HUDEP-2 (cell line): ENCODE measurements at regions not wholly inside any gene's neighbourhood (a gene's known extent, or its start where the extent isn't known, plus 50 kb on each side); places are given as distances from the start of the nearest gene placed in this dataset.
"Not testable (repeated sequence)": the region's sequence is repeated elsewhere in the genome, so short reads cannot be mapped to it uniquely, and the experiment has no call there.

Experiments
- DNase-seq, 76 experiments: peaks; one replicate each; lab custom pipeline; 2025; ENCODE audit not compliant: unreplicated experiment in 76 of 76; lab: John Stamatoyannopoulos, UW

- DNase-seq, result not testable (repeated sequence)
Observed at GRCh38 chr17:22044706-22045246, 352.5 kb downstream of the KCNJ18 start.

GRCh38 chr17:22047521-22047920 lies 355.2 kb downstream of the KCNJ18 start:
- not testable (repeated sequence) for DNase-seq

- not testable (repeated sequence) for DNase-seq
Observed at GRCh38 chr17:22048226-22048625, 355.9 kb downstream of the KCNJ18 start.

GRCh38 chr17:22050766-22051165 lies 358.4 kb downstream of the KCNJ18 start:
- DNase-seq, result not testable (repeated sequence)

DNA sequence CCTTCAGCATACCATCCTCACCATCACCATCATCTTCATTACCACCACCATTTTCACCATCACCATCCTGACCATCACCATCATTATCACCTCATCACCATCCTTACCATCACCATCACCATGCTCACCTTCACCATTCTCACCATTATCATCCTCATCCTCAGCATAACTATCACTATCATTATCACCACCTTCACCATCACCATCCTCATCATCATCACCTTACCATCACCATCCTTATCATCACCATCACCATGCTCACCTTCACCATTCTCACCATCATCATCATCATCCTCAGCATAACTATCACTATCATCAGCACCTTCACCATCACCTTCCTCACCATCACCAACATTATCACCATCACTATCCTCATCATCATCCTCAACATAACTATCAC lies 360.4 kb downstream of the KCNJ18 start:
- DNase-seq, result not testable (repeated sequence)

DNA sequence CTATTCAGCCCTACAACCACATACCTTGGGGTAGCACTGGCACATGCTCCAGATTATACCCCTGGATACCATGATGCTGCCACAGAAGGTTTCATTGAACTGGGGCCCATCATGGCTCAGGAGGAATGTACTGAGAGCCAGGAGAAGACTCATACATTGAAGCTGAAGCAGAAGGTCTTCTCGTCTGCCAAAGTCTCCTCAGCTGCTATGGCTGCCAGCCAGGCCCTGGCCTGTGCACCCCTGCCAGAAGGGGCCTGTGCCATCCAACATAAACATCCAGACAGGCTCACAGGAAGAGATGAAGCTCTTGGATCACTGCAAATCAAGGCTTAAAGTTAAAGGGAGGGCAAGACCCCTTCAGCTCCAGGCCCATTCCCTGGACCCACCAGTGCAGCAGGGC lies 364.2 kb downstream of the KCNJ18 start:
- not testable (repeated sequence) for DNase-seq

DNA sequence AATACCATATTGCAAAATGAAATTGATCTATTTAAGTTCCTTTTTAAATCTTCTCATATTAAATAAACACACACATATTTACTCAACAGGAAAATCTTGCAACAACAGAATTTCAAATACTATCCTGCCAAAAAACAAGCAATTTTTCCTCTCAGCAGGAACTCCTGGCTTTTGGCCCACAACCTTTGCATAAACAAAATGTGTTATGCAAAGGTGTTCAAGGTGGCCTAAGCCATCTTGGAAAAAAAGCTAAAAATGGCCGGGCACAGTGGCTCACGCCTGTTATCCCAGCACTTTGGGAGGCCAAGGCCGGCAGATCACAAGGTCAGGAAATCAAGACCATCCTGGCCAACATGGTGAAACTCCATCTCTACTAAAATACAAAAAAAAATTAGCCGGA lies 383.6 kb downstream of the KCNJ18 start:
- DNase-seq, result not testable (repeated sequence)

GRCh38 chr17:22088589-22088988 lies 396.3 kb downstream of the KCNJ18 start:
- DNase-seq, result not testable (repeated sequence)

DNA sequence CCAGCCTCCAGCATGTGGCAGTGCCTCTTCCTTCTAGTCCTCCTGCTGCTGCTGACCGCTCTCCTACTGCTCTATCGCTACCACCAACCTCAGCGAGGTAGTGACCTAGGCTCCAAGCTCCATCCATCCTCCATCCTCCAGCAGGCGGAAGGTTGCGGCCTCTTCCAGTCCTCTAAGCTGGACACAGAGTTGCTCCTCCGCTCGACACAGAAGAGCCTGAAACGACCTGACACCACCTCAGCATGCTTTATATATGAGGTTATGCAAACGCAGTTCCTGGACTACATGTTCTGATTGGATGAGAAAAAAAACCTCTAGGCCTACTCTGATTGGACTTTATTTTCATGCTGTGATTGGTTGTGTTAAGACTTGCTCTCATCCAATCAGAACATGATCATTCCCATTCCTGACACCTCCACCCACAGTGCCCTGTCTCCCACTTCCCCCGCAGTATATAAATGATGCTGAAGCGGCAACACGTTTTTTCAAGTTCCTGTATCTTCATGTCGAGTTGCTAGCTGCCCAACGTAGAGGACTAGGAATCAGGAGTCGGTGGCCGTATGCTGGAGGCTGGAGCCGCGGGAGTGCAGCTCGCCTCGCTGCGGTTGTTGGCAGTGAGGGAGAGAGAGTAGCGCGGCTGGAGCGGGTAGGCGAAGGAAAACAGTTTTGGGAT lies 398.1 kb downstream of the KCNJ18 start:
- DNase-seq, result no peak

- DNase-seq, result not testable (repeated sequence)
Observed at GRCh38 chr17:22091041-22091679, 398.8 kb downstream of the KCNJ18 start.

DNA sequence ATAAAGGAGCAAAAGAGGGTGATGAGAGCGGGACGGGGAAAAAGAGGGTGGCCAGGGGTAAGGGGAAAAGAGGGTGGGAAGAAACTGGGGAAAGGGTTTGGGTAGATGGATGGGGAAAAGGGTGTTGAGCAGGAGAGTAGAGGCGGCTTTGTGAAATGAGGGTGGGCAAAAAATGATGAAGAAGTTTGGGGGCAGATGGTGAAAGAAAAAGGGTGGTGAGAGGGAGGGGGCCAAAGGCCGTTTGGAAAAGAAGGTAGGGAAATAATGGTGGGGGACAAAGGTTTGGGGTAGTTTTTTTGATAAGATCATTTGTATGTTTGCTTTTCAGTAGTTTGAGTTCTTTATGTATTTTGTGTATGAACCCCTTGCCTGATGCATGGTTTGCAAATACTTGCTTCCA lies 399.5 kb downstream of the KCNJ18 start:
- DNase-seq, result not testable (repeated sequence)

GRCh38 chr17:22095414-22095813 lies 403.1 kb downstream of the KCNJ18 start:
- DNase-seq, result not testable (repeated sequence)

GRCh38 chr17:22099633-22100032 lies 407.3 kb downstream of the KCNJ18 start:
- DNase-seq, result not testable (repeated sequence)

DNA sequence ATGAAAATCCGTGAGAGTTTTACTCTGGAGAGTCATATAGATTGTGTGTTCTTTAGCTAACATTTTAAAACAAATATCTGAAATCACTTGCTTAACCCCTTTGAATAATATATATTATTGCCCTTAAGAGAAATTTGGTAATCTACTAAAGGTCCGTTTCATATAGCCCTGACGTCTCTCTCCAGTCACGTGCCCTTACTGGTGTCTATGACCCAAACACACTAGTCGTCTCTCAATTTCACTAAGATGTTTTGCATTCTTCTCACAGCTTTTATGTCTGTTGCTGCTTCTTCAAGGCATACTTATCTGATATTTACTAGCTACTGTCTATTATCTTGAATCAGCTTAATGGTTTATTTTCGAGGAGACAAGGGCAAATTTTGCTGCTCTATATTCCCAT lies 409.9 kb downstream of the KCNJ18 start:
- no peak for DNase-seq

DNA sequence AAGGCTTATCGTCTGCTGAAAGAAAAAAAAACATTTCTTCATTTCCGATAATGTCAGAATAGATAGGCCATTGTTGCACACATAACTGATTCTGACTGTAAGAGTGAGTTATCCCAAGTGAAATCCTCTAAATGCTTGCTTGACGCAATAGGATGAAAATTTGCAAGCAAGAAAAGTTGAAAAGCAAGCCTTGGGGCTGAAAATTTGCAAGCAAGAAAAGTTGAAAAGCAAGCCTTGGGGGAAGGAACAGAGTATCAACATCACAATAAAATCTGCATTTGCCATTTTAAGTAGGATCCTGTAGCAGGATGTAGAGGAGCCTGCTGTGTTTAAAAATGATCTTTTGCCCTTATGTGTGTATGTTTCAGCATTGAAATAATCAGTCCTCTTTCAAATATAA lies 424.4 kb downstream of the KCNJ18 start:
- DNase-seq, result not testable (repeated sequence)

DNA sequence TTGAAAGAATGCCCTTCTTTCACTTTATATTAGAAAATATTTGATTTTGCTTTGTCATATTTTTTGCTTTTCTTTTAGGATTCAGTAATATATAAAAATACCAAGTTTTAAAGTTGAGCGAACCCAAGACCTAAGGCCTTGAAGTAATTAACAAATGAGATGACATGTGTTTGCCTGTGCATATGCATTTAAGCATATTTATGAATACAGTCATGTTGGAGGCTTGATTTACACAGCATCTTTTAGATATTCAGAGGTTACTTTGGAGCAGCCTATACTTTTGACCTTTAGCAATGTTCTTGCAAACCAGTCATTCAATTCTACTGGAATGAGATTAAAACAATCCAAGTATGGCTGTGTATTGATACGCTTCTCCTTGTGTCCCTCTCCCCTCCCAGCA lies 425.1 kb downstream of the KCNJ18 start:
- not testable (repeated sequence) for DNase-seq

- DNase-seq, result not testable (repeated sequence)
Observed at GRCh38 chr17:22119016-22119415, 426.7 kb downstream of the KCNJ18 start.

GRCh38 chr17:22119751-22120150 lies 427.4 kb downstream of the KCNJ18 start:
- not testable (repeated sequence) for DNase-seq

DNA sequence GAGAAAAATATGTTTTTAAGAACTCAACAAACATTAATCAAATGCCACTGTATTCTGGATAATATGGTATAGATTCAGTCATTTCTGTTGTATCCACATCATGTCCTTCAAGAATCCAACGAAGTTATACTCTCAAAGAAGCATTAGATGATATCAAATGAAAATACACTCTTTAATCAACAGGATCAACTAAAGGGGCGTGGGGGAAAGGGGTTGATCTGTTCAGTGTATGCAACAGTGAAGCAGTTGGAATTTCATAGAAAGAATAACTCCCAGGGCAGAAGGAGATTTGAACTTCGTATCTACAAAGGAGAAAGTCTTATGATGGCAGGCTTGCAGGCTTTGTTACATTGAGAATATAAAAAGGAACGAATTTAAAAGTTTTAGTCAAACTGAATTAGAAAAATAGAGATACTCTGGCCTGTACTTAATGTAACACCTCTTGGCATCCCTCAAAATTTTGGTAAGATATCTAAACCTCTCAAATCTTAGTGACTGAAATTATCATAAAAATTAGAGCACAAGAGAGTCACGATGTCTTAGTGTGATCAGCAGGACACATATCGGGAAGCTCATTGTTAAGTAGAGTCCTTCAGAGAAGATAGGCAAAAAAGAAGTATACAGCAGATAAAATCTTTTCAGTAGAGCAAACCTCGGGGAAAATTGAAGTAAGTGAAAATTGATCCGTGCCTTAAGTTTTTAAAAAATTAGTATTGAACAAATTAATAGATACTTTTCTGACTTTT lies 431.4 kb downstream of the KCNJ18 start:
- no peak for DNase-seq

GRCh38 chr17:22128171-22128570 lies 435.8 kb downstream of the KCNJ18 start:
- DNase-seq, result no peak

- DNase-seq, result no peak
Observed at GRCh38 chr17:22128723-22129122, 436.4 kb downstream of the KCNJ18 start.
